BLaER1 treated with 17β-estradiol and CSF1 and Interleukin-3, amounts not matched to agents 10 nM and 100 nM (cell line): ENCODE measurements at regions not wholly inside any gene's neighbourhood (a gene's known extent, or its start where the extent isn't known, plus 50 kb on each side); places are given as distances from the start of the nearest gene placed in this dataset.
"Not testable (repeated sequence)": the region's sequence is repeated elsewhere in the genome, so short reads cannot be mapped to it uniquely, and the experiment has no call there.

ENCODE experiments used
- H3K27ac ChIP-seq, 11 experiments: shearing (Covaris generic); formaldehyde crosslinking; 2 replicates each; pipeline ENCODE4 v1.8.1; 2022
- H3K27me3 ChIP-seq, 11 experiments: shearing (Covaris generic); formaldehyde crosslinking; 2 replicates each; pipeline ENCODE4 v1.8.1; 2022
- H3K36me3 ChIP-seq, 11 experiments: shearing (Covaris generic); formaldehyde crosslinking; 2 replicates each; pipeline ENCODE4 v1.8.1; 2022
- H3K4me1 ChIP-seq, 10 experiments: shearing (Covaris generic); formaldehyde crosslinking; 2 replicates each; pipeline ENCODE4 v1.8.1; 2022
- H3K4me2 ChIP-seq, 11 experiments: shearing (Covaris generic); formaldehyde crosslinking; 2 replicates each; pipeline ENCODE4 v1.8.1; 2022
- H3K4me3 ChIP-seq, 10 experiments: shearing (Covaris generic); formaldehyde crosslinking; 2 replicates each; pipeline ENCODE4 v1.8.1; 2022
- H3K9ac ChIP-seq, 11 experiments: shearing (Covaris generic); formaldehyde crosslinking; 2 replicates each; pipeline ENCODE4 v1.8.1; 2022
- H3K9me3 ChIP-seq, 11 experiments: shearing (Covaris generic); formaldehyde crosslinking; replicated peaks in 1 of 11; 2 replicates each; pipeline ENCODE4 v1.8.1; 2022
- H4K20me1 ChIP-seq, 11 experiments: shearing (Covaris generic); formaldehyde crosslinking; 2 replicates each; pipeline ENCODE4 v1.8.1; 2022
- Cebpa-rat ChIP-seq, 11 experiments: shearing (Covaris generic); IDR thresholded peaks; 2 replicates each; pipeline ENCODE4 v1.8.1; 2022

GRCh38 chr2:111529022-111529421 lies 355.0 kb downstream of the ANAPC1 start:
- H3K36me3 ChIP-seq, H3K4me1 ChIP-seq, H3K4me2 ChIP-seq, H3K27ac ChIP-seq, H3K9me3 ChIP-seq, H3K27me3 ChIP-seq, H3K9ac ChIP-seq, H4K20me1 ChIP-seq, H3K4me3 ChIP-seq: not testable (repeated sequence)

GRCh38 chr2:111530239-111530965 lies 353.6 kb downstream of the ANAPC1 start:
- not testable (repeated sequence) for H4K20me1 ChIP-seq, H3K9me3 ChIP-seq, H3K4me2 ChIP-seq, H3K27ac ChIP-seq, H3K9ac ChIP-seq, H3K4me3 ChIP-seq, H3K27me3 ChIP-seq, H3K36me3 ChIP-seq, H3K4me1 ChIP-seq

DNA sequence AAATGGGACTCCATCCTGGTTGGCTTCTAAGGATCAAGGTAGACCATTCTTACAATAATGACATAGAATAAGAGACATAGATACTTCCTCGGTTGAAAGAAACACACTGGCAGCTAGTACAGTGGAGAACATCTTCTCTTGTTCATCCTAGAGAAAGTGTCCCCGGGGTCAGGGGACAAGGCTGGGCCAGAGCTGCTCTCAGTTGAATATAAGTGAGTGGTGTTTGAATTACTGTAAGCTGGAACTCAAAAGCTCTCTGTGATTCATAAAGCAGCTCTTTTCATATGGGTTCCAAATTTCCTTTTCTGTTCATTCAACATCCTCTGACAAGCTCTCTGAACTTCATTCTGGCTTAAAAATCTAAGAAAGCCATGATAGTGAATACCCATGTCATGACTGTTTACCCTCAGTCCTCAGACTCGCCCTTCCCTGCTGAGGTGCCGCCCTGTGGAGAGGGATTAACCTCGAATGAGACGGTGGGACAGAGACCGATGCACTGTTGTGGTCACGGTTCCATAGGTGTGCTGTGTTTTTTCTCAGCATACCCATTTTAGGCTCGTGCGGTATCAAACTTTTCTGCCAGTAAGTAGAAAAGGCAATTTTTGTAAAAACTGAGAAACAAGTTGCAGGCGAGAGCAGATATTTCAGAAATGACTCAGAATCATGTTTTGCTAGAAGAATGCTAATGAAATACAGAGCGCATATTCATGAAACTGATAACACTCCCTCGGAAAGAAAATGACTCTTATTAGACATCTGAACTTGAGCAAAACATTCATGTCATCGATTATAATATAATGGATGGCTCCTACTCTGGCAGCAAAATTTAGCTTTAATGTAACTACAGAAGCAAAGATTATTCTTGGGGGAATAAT lies 351.1 kb downstream of the ANAPC1 start:
- H3K9ac ChIP-seq, H4K20me1 ChIP-seq, H3K4me3 ChIP-seq, H3K36me3 ChIP-seq, H3K27me3 ChIP-seq, H3K9me3 ChIP-seq, H3K27ac ChIP-seq, H3K4me1 ChIP-seq, H3K4me2 ChIP-seq: not testable (repeated sequence)

DNA sequence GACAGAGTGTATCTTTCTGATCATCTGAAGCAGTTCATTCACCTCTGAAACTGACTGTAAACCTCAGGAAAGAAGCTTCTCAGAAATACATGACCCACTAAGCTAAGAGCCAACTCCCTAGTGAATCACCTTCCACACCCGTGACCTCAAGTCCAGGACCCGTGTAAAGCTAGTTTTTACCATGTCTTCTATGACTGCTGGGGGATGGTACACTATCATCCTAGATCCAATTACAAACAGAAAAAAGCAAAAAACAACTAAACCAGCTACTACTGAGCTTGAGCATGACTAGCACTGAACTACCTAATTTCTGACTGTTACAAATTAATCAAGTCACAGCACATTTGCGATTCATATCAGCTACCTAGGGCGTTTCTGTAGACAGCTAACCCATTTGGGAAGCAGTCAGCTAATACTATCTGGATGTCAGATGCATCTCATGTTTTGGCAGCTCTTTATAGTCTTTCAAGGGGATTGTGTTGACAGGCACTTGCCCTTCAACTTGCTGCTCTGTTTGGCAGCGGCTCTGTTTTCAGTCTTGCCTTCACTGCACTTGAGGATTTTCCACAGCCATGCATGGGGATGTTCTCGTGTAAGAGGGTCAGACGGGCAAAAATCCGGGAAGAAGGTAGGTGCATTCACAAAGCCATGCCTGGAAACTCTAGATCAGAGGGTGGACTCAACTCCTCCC lies 350.3 kb downstream of the ANAPC1 start:
- H3K4me2 ChIP-seq, H3K9me3 ChIP-seq, H4K20me1 ChIP-seq, H3K4me1 ChIP-seq, H3K9ac ChIP-seq, H3K27ac ChIP-seq, H3K4me3 ChIP-seq, H3K36me3 ChIP-seq, H3K27me3 ChIP-seq: not testable (repeated sequence)

DNA sequence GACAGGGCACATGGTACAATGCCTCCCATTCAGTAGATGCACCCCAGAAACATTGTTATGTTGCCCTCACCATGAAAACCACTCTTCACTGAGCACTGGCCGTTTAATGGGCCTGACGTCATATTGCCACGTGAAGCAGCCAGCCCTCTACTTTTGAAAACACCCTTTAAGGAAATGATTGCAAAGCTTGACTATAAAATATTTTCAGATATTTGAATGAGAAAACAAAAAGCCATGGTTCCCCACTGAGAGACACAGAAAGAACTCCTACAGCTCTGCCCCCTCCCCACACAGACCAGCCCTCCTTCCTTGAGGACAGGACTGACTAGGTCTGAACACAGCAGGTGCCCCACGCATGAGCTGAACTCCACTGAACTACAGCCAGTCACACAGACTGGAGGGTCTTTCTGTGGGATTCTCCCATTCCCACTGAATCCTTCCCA lies 349.1 kb downstream of the ANAPC1 start:
- Histone ChIP-seq H3K4me2 (no peak overlapping the region), H3K36me3 (no peaks in the 10 kb centered on the region), H3K27ac (no peak overlapping the region), H4K20me1 (no peaks in the 10 kb centered on the region), H3K4me3 (no peak overlapping the region), H3K9me3 (no peaks in the 10 kb centered on the region), H3K27me3 (no peaks in the 10 kb centered on the region), H3K9ac (no peak overlapping the region), H3K4me1 (no peaks in the 10 kb centered on the region)
- TF ChIP-seq Cebpa-rat (IDR thresholded peaks at IDR 0.05) = no peak

DNA sequence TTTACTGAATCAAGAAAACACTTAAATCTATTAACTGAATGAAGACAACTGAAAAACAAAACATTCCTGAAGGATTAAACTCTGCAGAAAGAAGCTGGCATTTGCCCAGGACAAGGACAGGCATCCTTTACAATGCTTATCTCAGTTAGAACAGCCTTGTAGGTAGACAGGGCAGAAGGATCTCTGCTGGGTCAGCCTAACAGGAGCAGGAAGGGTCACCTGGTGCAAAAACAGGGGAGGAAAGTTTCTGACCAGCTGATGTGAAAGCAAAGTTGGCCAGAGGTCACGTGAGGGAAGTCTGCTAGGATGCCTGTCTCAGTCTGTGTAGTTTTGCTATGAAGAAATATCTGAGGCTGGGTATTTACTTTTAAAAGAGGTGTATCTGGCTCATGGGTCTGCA lies 348.6 kb downstream of the ANAPC1 start:
- no peaks in the 10 kb centered on the region for H3K9me3 ChIP-seq
- H3K36me3 ChIP-seq = no peaks in the 10 kb centered on the region
- H4K20me1 ChIP-seq = no peaks in the 10 kb centered on the region
- H3K27me3 ChIP-seq = no peaks in the 10 kb centered on the region
- H3K4me2 ChIP-seq = no peak overlapping the region
- H3K4me3 ChIP-seq = no peak overlapping the region
- no peak overlapping the region for H3K9ac ChIP-seq
- TF ChIP-seq Cebpa-rat (IDR thresholded peaks at IDR 0.05) = no peak
- no peak overlapping the region for H3K27ac ChIP-seq
- H3K4me1 ChIP-seq = no peaks in the 10 kb centered on the region

GRCh38 chr2:111537078-111537655 lies 346.8 kb downstream of the ANAPC1 start:
- Histone ChIP-seq H3K4me1 (no peaks in the 10 kb centered on the region), H3K9ac (no peak overlapping the region), H3K4me2 (no peak overlapping the region), H3K27ac (no peak overlapping the region), H3K27me3 (no peaks in the 10 kb centered on the region), H3K9me3 (no peaks in the 10 kb centered on the region), H3K36me3 (no peaks in the 10 kb centered on the region), H3K4me3 (no peak overlapping the region), H4K20me1 (no peaks in the 10 kb centered on the region)
- TF ChIP-seq Cebpa-rat (IDR thresholded peaks at IDR 0.05) = no peak

GRCh38 chr2:111539991-111540390 lies 344.0 kb downstream of the ANAPC1 start:
- H3K4me3 ChIP-seq, H3K4me2 ChIP-seq, H3K27me3 ChIP-seq, H3K9me3 ChIP-seq, H3K27ac ChIP-seq, H4K20me1 ChIP-seq, H3K9ac ChIP-seq, H3K4me1 ChIP-seq, H3K36me3 ChIP-seq: not testable (repeated sequence)

- H3K9me3 ChIP-seq, H3K4me2 ChIP-seq, H3K27me3 ChIP-seq, H3K4me3 ChIP-seq, H3K9ac ChIP-seq, H4K20me1 ChIP-seq, H3K36me3 ChIP-seq, H3K4me1 ChIP-seq, H3K27ac ChIP-seq: not testable (repeated sequence)
Observed at GRCh38 chr2:111542120-111542774, 341.7 kb downstream of the ANAPC1 start.

DNA sequence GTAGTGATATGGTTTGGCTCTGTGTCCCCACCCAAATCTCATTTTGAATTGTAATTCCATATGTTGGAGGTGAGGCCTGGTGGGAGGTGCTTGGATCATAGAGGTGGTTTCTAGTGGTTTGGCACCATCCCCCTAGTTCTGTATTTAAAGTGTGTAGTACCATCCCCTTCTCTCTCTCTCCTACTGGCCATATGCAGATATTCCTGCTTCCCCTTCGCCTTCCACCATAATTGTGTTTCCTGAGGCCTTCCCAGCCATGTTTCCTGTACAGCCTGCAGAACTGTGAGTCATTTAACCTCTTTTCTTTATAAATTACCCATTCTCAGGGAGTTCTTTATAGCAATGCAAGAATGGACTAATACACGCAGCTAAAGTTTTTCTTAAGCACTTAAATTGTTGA lies 340.0 kb downstream of the ANAPC1 start:
- not testable (repeated sequence) for H3K36me3 ChIP-seq, H3K9me3 ChIP-seq, H3K27ac ChIP-seq, H4K20me1 ChIP-seq, H3K9ac ChIP-seq, H3K4me2 ChIP-seq, H3K27me3 ChIP-seq, H3K4me1 ChIP-seq, H3K4me3 ChIP-seq

DNA sequence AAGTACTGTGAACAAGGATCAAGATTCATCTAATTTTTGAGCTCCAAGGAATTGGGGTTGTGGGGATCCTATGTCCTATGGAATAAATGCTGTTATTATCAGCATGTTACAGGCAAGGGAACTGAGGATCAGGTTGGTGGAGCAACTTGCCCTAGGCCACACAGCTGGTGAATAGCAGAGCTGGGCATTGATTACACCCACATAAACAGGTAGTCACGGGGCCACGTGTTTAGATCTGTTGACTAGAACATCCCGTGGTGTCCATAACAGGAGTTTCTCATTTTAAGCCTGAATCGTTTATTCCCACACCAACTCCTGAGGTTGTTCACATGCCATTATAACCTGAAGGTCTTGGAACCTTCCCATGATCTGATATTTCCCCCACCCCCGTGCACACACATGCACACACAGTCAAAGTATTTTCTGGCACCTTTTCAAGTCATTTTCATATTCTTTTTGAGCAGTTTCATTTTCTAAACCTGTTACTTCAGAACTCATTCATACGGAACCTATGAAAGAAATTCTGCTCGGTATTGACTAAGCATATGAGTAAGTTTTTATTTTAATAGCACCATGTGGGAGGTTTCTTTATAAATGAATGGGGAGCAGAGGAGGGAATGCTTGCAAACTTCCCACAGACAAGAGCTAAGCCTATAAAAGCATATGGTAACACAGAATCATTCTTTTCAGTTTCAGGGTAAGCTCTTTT lies 338.1 kb downstream of the ANAPC1 start:
- H3K4me1 ChIP-seq, H3K36me3 ChIP-seq, H3K27me3 ChIP-seq, H3K27ac ChIP-seq, H3K4me2 ChIP-seq, H3K4me3 ChIP-seq, H3K9ac ChIP-seq, H3K9me3 ChIP-seq, H4K20me1 ChIP-seq: not testable (repeated sequence)

DNA sequence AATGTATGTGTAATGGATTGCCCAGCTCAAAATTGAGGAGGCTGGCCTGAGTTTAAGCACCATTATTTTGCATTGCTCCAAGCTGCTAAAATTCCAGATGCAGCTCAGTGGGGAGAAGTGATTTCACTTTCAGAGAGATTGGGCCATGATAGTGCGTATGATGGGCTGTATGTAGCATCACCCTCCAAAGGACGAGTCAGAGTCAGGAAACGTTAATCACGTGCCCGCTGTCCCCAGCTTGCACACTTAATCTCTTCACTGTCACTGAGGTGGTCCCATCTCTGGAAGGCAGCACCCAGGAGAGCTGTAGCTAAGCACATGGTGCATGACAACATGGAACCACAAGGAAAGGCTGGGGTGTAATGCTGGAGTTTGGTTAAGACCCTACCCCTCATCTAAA lies 337.4 kb downstream of the ANAPC1 start:
- H3K9ac ChIP-seq, H3K4me3 ChIP-seq, H3K27me3 ChIP-seq, H4K20me1 ChIP-seq, H3K4me1 ChIP-seq, H3K4me2 ChIP-seq, H3K36me3 ChIP-seq, H3K9me3 ChIP-seq, H3K27ac ChIP-seq: not testable (repeated sequence)

DNA sequence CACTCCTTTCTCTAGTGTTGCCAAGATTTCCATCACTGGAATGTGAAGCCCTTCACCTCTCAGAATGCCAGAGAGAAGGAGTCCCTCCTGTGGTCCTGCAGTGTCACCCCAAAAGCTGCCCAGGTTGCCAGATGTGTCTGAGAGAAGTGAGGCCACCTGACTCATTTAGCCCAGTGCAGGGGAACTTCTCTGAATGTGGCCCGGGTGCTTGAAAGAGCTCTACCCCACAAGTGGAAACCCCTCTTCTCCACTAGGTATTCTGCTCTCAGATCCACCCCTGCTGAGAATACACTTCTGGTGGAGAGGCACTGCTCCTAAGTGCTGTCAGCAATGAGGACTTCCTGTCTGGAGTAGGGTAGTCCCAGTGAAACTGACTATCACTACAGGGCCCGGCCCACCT lies 334.8 kb downstream of the ANAPC1 start:
- H3K4me1 ChIP-seq, H3K9ac ChIP-seq, H3K27me3 ChIP-seq, H4K20me1 ChIP-seq, H3K9me3 ChIP-seq, H3K4me2 ChIP-seq, H3K4me3 ChIP-seq, H3K27ac ChIP-seq, H3K36me3 ChIP-seq: not testable (repeated sequence)
